Upper lobe of left lung (tissue), 6 donors: ENCODE measurements at regions not wholly inside any gene's neighbourhood (a gene's known extent, or its start where the extent isn't known, plus 50 kb on each side); places are given as distances from the start of the nearest gene placed in this dataset.

Experiments used
- ATAC-seq, 2 donors: fragments of 200-7000 bp; cut with Tn5 transposase; one replicate each; pipeline ENCODE4 v1.9.1; 2022; ENCODE audit warnings: mild to moderate bottlenecking in 2 of 2, moderate library complexity in 2 of 2; ENCODE audit not compliant: low FRiP score in 2 of 2
- DNase-seq, 2 donors: peaks; one replicate each; pipeline ENCODE4 v3.0.0-alpha.2; 2019 to 2020
- H3K27ac ChIP-seq, 4 donors: fragments of 200-600 bp; sonication (generic); one replicate each; pipeline ENCODE4 v1.5.1; 2016 to 2019
- H3K27me3 ChIP-seq, 4 donors: fragments of 200-600 bp; sonication (generic); one replicate each; pipeline ENCODE4 v1.5.1; 2017 to 2019
- H3K36me3 ChIP-seq, 4 donors: fragments of 200-600 bp; sonication (generic); one replicate each; pipeline ENCODE4 v1.5.1; 2016 to 2019
- H3K4me1 ChIP-seq, 4 donors: fragments of 200-600 bp; sonication (generic); one replicate each; pipeline ENCODE4 v1.5.1; 2018 to 2019
- H3K4me3 ChIP-seq, 4 donors: fragments of 200-600 bp; sonication (generic); one replicate each; pipeline ENCODE4 v1.5.1; 2017 to 2019; ENCODE audit warnings: mild to moderate bottlenecking in 2 of 4, moderate library complexity in 1 of 4
- H3K9me3 ChIP-seq, 4 donors: fragments of 200-600 bp; sonication (generic); one replicate each; pipeline ENCODE4 v1.5.1; 2018 to 2019
- CTCF ChIP-seq, 6 experiments: fragments of 450-650 bp in 4 of 6; fragments of 200-600 bp in 2 of 6; sonication (generic) in 2 of 6; IDR thresholded peaks; one replicate each; pipeline ENCODE4 v1.5.1; 2016 to 2019; ENCODE audit warnings: antibody characterized with exemption in 6 of 6
- EP300 ChIP-seq, 4 donors: sonication (generic); formaldehyde crosslinking; IDR thresholded peaks; one replicate each; pipeline ENCODE4 v1.5.1; 2017; ENCODE audit warnings: antibody characterized with exemption in 4 of 4, control low read depth in 2 of 4
- POLR2A ChIP-seq, 4 donors: fragments of 450-650 bp; IDR thresholded peaks; one replicate each; pipeline ENCODE4 v1.5.1; 2016 to 2017; ENCODE audit warnings: antibody characterized with exemption in 4 of 4, mild to moderate bottlenecking in 2 of 4
- POLR2AphosphoS5 ChIP-seq, 2 donors: sonication (generic); formaldehyde crosslinking; IDR thresholded peaks; one replicate each; pipeline ENCODE4 v1.5.1; 2017; ENCODE audit warnings: antibody characterized with exemption in 2 of 2
- WGBS, 2 donors: methylation state at CpG; one replicate each; pipeline ENCODE4 v1.1.5; 2017 to 2018; 5-methylcytosine and 5-hydroxymethylcytosine counted together
- donor health status: DM: no; HTN: no; CAD: no; lungs with moderate emphysema.
- donor health status: DM: no; HTN: yes; CAD: no; lungs with severe emphysema.

- Histone ChIP-seq H3K27ac (no peak overlapping the region), H3K4me3 (peak overlapping the region in 1 of 4 donors; percentile 27), H3K4me1 (peaks cover 0 to 5% (median 0%) of the 10 kb centered on the region in 4 donors), H3K36me3 (no peaks in the 10 kb centered on the region), H3K9me3 (no peaks in the 10 kb centered on the region), H3K27me3 (no peaks in the 10 kb centered on the region)
- WGBS, 2 donors: 13 to 18% methylated on average over 28 of the region's 28 CpGs
- DNase-seq (peak in 1 of 2 donors; percentile 87), ATAC-seq (peak in 1 of 2 donors; percentile 72)
- TF ChIP-seq POLR2AphosphoS5 (IDR thresholded peaks at IDR 0.05): no peak
- peak in 3 of 6 experiments; percentile 29 to 35 (median 34) for TF ChIP-seq CTCF (IDR thresholded peaks at IDR 0.05)
- no peak for TF ChIP-seq POLR2A (IDR thresholded peaks at IDR 0.05)
These were observed 601.8 kb downstream of the CCDC171 start for GRCh38 chr9:16154521-16155078.

GRCh38 chr9:16155878-16156277 lies 603.0 kb downstream of the CCDC171 start:
- WGBS, 2 donors: 90 to 91% methylated on average over 4 of the region's 4 CpGs
- H3K4me3 ChIP-seq: no peak overlapping the region
- no peaks in the 10 kb centered on the region for H3K36me3 ChIP-seq
- H3K4me1 ChIP-seq: peaks cover 0 to 5% (median 0%) of the 10 kb centered on the region in 4 donors
- H3K9me3 ChIP-seq: no peaks in the 10 kb centered on the region
- H3K27ac ChIP-seq: no peak overlapping the region
- H3K27me3 ChIP-seq: no peaks in the 10 kb centered on the region
- TF ChIP-seq POLR2AphosphoS5 (IDR thresholded peaks at IDR 0.05) (no peak), POLR2A (IDR thresholded peaks at IDR 0.05) (no peak), EP300 (IDR thresholded peaks at IDR 0.05) (no peak), CTCF (IDR thresholded peaks at IDR 0.05) (no peak)
- DNase-seq (no peak), ATAC-seq (no peak)

- H3K36me3 ChIP-seq: no peaks in the 10 kb centered on the region
- H3K27ac ChIP-seq: no peak overlapping the region
- DNase-seq (no peak), ATAC-seq (no peak)
- H3K4me1 ChIP-seq: peaks cover 0 to 5% (median 0%) of the 10 kb centered on the region in 4 donors
- no peaks in the 10 kb centered on the region for H3K27me3 ChIP-seq
- WGBS, 2 donors: 76 to 90% methylated on average over 3 of the region's 3 CpGs
- TF ChIP-seq EP300 (IDR thresholded peaks at IDR 0.05) (no peak), POLR2AphosphoS5 (IDR thresholded peaks at IDR 0.05) (no peak), POLR2A (IDR thresholded peaks at IDR 0.05) (no peak), CTCF (IDR thresholded peaks at IDR 0.05) (no peak)
- no peaks in the 10 kb centered on the region for H3K9me3 ChIP-seq
- no peak overlapping the region for H3K4me3 ChIP-seq
These were observed 604.4 kb downstream of the CCDC171 start for GRCh38 chr9:16157216-16157615.

GRCh38 chr9:16157651-16158050 lies 604.8 kb downstream of the CCDC171 start:
- H3K4me3 ChIP-seq: no peak overlapping the region
- no peak for DNase-seq
- no peaks in the 10 kb centered on the region for H3K27me3 ChIP-seq

More at GRCh38 chr9:16157651-16158050, 604.8 kb downstream of the CCDC171 start:
- Histone ChIP-seq H3K27ac (no peak overlapping the region), H3K36me3 (no peaks in the 10 kb centered on the region), H3K4me1 (peaks cover 0 to 5% (median 0%) of the 10 kb centered on the region in 4 donors), H3K9me3 (no peaks in the 10 kb centered on the region)
- no peak for ATAC-seq
- TF ChIP-seq EP300 (IDR thresholded peaks at IDR 0.05) (no peak), POLR2A (IDR thresholded peaks at IDR 0.05) (no peak), CTCF (IDR thresholded peaks at IDR 0.05) (no peak), POLR2AphosphoS5 (IDR thresholded peaks at IDR 0.05) (no peak)
- 87 to 90% methylated on average over 4 of the region's 4 CpGs for WGBS, 2 donors
